UCSD-AML1 (cell line): ENCODE measurements at regions not wholly inside any gene's neighbourhood (a gene's known extent, or its start where the extent isn't known, plus 50 kb on each side); places are given as distances from the start of the nearest gene placed in this dataset.
"Not testable (repeated sequence)": the region's sequence is repeated elsewhere in the genome, so short reads cannot be mapped to it uniquely, and the experiment has no call there.

ENCODE experiments used
- DNase-seq: peaks from one replicate; lab custom pipeline; 2025; ENCODE audit not compliant: unreplicated experiment; lab: John Stamatoyannopoulos, UW

DNA sequence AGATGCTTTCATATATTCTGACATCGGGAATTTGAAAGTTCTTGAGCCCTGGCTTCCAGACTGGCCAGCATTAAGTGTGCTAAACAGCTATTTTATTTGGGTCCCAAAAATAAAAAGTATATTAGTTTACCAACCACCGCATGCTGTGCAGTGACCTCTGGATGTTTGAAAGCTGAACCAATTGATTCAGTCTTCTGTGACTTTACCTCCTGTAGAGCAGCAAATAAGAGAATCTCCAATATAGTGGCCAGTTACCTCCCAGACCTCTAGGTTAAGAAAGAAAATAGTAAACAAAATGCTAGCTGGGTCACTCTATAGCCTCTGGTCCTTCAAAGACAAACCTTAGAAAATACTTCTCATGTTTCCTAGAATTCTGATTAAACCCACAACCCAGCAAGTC lies 424.6 kb upstream of the NFE2L3 start:
- DNase-seq: no peak

DNA sequence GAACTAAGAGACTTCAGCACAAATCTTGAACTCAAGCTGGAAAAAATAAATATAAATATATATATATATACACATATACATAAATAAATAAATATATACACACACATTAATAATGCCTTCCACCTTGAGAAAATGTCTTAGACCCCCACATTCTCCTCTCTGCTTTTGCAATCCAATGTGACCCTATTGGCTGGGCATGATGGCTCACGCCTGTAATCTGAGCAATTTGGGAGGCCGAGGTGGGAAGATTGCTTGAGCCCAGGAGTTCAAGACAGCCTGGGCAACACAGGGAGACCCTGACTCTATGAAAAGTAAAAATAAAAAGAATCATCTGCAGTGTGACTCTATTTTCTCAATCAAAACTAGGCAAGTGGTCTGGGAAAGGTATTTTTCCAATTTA lies 424.1 kb upstream of the NFE2L3 start:
- no peak for DNase-seq

DNA sequence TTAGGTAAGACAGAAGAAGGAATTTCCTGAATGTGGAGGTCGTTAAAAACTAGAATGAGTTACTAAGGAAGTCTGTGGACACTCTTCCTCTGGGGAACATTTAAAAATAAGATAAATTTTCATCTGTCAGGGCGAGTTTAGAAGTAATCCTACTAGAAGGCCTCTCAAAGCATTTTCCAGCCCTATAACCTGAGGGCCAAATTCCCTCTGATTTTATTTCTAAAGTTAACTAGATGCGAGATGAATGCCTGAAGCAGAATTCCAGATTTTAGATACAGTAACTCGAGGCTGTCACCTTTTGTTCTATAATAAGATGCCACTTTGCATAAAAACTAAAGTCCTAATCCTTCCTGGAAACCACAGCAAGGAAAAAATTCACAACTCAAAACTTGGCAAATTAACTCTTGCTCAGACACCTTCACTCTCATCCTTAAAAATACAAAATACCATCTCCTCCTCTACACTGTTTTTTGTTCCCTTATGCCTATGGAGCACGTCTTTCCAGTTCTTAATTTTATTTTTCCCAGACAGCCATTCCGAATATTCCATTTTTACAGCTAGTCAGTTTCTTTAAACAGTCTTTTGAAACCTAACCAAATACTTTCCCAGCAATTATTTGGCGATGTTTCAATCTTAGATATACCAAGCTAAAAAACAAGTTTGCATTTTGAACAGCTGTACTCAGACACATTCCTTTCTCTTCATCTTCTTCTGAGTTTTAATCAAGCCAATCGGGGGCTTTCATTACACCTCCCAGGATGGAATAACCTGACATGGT lies 420.7 kb upstream of the NFE2L3 start:
- DNase-seq: no peak

DNA sequence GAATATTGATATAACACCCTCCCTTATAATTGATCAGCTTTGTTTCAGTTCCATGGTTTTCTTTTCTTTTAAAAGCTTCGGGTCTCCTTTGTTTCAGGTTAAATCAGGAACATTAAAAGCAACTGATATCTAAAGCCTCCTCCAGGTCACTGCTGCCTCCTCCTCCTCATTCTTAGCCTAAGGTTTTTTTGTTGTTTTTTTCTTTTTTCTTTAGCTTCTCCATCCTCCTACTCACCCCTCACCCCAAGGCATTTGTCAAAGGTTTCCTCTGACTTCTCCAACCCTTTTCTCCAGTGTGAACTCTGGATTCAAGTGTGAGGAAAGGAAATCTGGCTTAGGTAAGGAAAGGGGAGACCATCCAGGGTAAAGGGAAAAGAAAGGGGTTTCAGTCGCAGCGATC lies 420.2 kb upstream of the NFE2L3 start:
- no peak for DNase-seq

DNA sequence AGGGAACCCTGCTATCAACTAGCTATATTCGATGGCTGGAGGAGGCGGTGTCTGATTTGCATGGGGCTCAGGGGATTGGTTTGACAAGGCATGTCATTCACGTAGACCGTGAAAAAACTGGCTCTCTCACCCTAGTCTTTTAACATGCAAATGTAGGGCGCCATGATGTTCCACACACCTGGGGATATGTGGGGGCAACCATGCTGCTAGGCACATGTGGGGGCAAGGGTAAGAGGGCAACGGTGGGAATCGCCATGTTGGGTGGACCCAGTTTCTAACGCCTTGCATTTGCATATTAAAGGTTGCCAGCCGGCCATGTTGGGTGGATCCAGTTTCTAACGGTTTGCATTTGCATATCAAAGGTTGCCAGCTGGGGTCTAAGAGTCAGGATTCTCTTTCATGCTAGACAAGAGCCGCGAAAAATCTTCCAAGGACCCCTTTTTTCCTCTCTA lies 419.2 kb upstream of the NFE2L3 start:
- DNase-seq: no peak

DNA sequence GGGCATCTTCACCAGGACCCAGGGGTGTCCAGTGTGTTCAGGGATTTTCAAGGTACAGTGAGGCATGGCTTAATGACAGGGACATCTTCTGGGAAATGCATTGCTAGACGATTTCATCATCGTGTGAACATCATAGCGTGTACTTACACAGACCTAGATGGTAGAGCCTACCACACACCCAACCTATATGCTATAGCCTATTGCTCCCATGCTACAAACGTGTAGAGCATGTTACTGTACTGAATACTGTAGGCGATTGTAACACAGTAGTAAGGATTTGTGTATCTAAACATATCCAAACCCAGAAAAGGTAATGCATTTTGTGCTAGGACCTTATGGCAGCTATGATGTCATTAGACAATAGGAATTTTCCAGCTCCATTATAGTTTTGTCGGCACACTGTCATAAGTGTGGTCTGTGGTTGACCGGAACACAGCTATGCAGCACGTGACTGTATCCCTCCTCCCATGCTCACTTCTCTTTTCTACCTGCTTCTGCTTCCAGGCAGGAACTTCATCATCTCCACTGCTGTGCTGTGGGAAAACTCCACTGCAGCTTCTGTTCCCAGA lies 416.2 kb upstream of the NFE2L3 start:
- no peak for DNase-seq

DNA sequence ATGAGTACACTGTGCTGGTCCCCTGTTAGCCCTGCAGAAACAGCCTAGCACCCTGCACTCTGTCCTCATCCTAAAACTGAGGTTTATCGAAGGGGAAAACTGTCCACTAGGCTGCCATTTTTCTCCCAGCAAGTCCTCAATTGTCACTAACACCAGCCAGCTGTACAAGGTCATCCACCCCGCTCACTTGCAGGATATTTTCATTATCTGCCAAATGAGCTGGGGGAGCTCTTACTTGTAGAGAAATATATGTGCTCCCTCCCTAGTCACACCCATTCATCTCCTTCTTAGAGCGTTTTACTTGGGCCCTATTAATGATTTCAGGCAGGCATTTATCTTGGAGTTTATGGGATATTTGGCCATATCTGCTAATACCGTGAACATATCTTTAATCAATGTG lies 413.5 kb upstream of the NFE2L3 start:
- no peak for DNase-seq

DNA sequence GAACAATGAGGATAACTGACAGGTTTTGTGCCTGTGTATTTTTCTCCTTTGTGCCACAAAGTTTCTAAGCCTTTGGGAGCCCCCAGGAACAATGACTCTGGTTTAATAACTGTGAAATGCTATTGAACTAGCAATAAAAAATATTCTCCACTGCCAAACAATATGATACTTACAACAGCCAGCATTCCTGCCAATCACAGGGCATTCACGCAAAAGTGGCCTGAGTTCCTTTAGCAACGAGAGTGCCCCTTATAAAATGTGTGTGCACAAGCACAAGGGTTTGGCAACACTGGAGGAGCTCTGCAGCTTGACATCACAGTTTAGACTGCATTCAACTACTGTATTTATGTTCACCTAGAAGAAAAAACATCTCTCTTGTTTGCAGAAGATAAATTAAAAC lies 412.9 kb upstream of the NFE2L3 start:
- no peak for DNase-seq

DNA sequence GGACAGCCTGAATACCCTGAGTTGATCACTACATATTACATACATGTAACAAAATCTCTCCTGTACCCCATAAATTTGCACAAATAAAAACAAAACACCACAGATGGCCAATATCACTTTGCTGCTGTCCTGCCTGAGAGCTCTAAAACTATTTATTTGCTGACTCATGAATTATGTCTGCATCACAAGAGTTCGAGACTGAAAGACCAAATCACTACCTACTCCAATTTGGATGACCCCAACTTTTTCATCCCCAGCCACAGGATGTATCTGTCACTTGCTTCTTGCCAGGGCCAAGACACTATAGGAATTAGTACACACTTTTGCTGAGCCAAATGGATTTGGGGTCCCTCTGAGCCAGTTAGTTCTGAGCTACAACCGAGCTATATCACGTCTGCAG lies 409.7 kb upstream of the NFE2L3 start:
- DNase-seq: no peak

DNA sequence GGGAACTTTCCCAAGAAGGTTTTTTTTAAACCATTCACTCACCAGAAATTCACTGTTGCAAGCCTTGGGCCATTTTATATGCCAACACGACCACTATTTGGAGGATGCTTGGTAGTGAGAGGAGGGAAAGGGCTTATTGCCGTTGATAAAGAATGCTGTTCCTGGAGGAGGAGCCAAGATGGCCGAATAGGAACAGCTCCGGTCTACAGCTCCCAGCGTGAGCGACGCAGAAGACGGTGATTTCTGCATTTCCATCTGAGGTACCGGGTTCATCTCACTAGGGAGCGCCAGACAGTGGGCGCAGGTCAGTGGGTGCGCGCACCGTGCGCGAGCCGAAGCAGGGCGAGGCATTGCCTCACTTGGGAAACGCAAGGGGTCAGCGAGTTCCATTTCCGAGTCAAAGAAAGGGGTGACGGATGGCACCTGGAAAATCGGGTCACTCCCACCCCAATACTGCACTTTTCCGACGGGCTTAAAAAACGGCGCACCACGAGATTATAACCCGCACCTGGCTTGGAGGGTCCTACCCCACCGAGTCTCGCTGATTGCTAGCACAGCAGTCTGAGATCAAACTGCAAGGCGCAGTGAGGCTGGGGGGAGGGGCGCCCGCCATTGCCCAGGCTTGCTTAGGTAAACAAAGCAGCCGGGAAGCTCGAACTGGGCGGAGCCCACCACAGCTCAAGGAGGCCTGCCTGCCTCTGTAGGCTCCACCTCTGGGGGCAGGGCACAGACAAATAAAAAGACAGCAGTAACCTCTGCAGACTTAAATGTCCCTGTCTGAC lies 408.1 kb upstream of the NFE2L3 start:
- not testable (repeated sequence) for DNase-seq

DNA sequence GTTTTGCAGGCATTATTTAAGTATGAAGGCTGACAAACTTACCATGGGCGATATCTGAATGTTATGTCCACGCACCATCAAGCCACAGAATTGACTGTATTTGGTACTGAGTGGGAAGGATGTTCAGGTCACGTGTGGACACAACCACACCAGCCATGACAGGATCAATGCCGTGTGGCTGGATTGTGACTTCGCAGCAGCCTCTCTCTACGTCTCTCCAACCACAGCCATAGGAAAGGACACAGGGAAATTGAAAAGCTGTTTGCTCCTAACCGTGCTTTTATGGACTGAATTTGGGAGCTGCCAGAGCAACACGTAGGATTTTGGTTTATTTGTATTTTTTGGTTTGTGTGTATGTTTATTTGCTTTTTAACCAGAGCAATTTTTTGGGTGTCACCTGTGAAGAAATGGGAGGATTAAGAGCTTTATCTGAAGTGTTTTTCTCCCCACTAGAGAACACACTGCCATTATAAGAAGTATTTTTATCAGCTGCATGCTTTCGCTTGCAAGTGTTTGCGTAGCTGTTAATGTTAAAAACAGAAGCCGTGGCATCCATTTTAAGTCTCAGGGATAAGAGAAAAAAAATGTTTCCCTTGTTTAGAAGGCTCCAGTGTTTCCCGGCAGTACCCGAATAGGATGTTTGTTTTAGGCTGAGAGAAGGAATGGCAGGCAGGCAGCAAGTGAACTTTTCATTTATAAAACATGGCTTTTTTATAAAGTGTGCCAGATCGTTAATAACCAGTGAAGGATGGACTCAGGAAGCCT lies 401.1 kb upstream of the NFE2L3 start:
- DNase-seq: no peak

DNA sequence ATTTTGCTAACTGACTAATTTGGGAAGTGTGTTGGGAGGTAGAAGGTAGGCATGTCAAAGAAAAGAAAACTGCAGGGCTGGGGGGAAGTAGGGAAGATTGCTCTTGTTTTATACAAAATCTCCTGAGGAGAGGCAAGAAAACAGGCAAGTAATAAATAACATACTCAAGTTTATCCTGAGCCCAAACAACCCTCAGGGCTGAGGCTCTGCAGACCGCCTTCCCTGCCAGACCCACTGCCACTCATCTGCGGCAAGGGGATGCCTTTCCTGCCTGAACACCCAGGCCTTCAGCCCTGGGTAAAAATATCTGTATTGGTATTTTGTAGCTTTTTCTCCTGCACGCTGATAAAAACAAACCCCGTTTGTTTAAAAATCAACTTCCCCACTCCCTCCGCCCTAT lies 399.8 kb upstream of the NFE2L3 start:
- no peak for DNase-seq

DNA sequence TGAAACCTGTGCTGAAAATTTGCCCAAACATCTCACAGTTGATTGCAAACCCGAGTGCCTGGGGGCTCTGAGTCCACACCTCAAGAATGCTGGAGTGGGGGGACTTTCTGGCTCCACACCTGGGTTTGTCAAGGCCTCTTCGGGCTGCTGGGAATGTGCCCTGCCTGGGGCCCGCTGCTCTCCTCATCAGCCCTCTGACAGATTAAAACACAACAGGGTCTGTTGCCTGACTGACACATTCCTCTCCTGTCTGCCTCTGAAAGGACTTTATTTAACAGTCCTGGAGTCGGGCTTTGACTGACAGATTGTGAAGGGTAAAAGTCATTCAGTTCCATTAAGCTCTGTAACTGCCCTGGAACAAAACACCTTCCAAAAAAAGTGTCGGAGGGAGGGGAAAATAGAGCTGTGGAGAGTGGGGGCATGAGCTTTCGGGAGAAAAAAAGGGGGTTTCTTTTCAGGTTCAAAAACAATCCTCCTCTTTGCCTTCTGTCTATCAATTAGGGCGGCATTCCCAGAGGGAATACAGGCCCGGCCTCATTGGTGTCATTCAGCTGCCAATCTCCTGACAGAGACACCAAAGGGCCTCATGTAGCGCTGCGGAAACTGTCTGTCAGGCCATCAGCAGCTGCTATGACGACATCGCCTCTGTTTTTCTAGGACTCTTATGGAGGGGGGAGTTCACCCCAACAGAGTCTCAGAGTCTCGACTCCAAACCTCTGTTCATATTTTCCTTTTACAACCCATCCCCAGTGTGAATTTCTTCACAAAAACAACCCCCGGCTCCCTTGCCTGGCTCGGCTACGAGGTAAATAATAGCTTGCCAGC lies 398.8 kb upstream of the NFE2L3 start:
- no peak for DNase-seq

DNA sequence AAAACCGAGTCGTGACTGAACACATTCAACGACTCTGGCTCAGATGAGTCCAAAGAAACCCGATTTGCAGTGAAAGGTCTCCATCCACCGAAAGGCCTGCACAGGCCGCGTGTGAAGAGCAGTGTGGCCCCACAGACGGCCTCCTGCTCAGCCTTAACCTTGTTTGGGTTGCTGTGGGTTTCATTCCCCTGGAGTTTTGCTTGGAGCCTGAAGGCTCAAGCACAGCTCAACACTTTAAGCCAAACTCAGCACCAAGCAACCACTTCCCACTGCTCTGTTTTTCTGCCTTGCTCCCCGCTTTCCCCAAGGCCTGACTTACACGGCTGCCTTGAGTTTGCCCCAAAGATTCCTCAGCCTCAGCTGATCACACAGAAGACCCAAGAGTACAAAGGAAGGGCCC lies 398.2 kb upstream of the NFE2L3 start:
- no peak for DNase-seq

DNA sequence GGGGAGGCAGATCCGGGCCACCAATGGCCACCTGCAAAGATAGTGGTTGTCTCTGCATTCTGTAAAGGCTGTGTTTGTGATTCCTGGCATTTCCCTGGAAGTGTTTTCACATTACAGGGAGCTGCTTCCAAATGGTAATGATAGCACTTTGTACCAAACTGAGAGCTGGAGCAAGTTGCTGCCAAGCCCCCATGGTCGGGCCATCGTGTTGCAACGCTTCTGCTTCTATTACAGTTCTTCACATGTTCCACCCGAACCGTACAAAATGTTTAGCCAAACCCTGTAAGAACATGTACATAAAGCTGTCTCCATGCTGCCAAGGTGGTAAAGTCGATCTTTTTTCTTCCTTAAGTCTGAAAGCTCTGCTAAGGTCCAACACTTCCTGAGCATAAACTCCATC lies 397.7 kb upstream of the NFE2L3 start:
- no peak for DNase-seq

DNA sequence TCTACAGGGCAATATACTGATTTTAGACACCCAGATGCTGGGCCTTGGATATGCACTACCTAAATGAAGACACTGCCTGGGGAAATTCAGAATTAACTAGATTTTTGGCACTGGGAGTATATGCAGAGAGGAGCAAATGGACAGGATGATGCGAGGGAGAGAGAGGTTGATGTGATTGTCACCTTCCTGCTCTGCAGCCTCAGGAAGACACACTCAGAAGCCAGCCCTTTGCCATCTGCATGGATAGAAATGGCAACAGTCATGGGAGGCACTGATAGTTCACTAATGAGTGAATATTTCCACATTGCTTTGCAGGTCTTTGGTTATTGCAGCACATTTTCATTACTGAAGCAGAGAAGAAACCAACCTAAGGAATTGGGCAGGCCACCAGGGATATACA lies 397.2 kb upstream of the NFE2L3 start:
- no peak for DNase-seq

DNA sequence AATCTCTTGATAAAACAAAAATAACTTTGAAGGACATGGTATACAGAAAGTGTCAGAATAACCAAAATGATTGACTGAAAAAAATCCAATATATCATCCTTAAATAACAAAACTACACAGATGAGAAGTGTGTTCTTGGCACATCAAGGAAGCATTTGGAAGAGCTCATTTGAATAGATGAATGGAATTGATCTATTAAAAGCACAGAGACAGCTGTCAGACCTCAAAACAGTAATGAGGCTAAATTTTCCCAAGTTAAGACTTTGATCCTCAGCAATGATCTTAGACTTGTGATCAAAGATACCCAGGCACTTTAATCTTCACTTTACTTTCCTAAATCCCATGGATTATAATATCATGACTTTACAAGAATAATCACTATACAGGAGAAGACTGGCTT lies 395.4 kb upstream of the NFE2L3 start:
- no peak for DNase-seq

DNA sequence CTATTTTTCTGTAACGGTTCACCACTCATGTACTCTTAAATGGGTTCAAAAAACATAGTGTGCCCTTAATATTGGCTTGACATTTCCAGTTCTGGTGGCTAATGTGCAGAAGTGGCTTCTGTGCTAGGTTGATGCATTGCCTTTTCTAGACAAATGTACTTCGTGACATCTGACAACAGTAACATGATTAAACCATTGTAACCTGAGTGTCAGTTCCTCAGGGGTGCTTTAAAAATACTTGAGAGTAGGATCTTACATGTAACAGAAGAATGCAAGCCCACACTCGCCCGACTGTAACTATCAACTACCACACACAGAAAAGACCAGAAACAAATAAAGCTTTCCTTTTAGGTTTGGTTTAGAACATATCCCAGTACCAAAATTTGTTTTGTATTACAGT lies 393.4 kb upstream of the NFE2L3 start:
- DNase-seq: no peak

DNA sequence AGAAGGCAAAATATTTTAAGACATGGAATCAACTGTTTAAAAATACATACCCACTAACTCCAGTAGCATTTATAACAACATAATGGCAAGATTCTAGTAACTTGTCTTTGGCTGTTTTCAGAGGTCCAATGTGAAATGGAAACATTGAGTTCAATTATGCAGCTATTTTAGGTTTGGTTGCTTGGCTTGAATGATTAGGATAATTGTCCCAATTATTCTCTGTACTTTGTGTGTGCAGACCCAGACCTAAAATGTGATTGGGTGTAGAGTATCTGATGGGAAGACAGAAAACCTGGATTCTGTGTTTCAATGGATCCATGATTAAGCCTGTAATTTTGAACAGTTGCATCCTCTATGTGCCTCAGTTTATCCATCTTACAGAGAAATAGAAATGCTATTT lies 392.7 kb upstream of the NFE2L3 start:
- no peak for DNase-seq

DNA sequence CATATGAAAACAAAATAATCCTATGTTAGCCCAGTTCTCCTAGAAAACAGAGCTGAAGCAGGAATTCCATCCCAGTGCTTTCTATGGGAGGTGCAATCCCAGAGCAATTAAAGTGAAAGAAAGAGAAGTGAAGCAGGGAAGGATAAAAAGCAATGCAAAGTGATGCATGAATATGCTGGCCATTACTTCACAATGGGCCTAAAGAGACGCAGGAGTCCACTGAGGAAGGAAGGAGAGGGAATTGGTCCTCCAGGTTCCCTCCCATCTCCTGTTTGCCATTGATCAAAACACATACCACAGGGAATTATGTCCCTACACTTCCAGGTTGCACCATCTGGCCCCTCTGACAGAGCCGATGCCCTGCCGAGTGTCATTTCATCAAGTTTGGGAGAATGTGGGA lies 392.2 kb upstream of the NFE2L3 start:
- no peak for DNase-seq
